HUES6 (cell line): ENCODE measurements at regions not wholly inside any gene's neighbourhood (a gene's known extent, or its start where the extent isn't known, plus 50 kb on each side); places are given as distances from the start of the nearest gene placed in this dataset.

ENCODE experiments used
- H3K27ac ChIP-seq: 2 replicates; pipeline ENCODE4 v1.7.0; 2013; ENCODE audit warnings: low read depth, mild to moderate bottlenecking, low read length, inconsistent platforms
- H3K27me3 ChIP-seq: 2 replicates; pipeline ENCODE4 v1.6.1; 2013; ENCODE audit warnings: low read length; ENCODE audit not compliant: control insufficient read depth, insufficient read depth
- H3K36me3 ChIP-seq: 2 replicates; pipeline ENCODE4 v1.6.1; 2013; ENCODE audit warnings: low read length; ENCODE audit not compliant: control insufficient read depth, insufficient read depth
- H3K4me1 ChIP-seq: 2 replicates; pipeline ENCODE4 v1.6.1; 2013; ENCODE audit warnings: low read length; ENCODE audit not compliant: control insufficient read depth, insufficient read depth
- H3K4me3 ChIP-seq: 2 replicates; pipeline ENCODE4 v1.5.1; 2013; ENCODE audit warnings: low read depth, low read length
- H3K9ac ChIP-seq: one replicate; pipeline ENCODE4 v1.6.1; 2013; ENCODE audit warnings: mild to moderate bottlenecking, low read length
- H3K9me3 ChIP-seq: 2 replicates; pipeline ENCODE4 v1.6.1; 2013; ENCODE audit warnings: low read depth, low read length; ENCODE audit not compliant: control insufficient read depth, insufficient read depth

GRCh38 chr10:124346831-124347230 lies 71.9 kb downstream of the OAT start:
- Histone ChIP-seq H3K9ac (no peak overlapping the region), H3K27ac (no peak overlapping the region), H3K4me1 (no peaks in the 10 kb centered on the region), H3K36me3 (no peaks in the 10 kb centered on the region), H3K4me3 (no peak overlapping the region), H3K27me3 (no peaks in the 10 kb centered on the region), H3K9me3 (no peaks in the 10 kb centered on the region)

GRCh38 chr10:124345521-124345920 lies 73.2 kb downstream of the OAT start:
- H3K4me3 ChIP-seq = no peak overlapping the region
- H3K9ac ChIP-seq = no peak overlapping the region
- H3K27me3 ChIP-seq = no peaks in the 10 kb centered on the region
- no peak overlapping the region for H3K27ac ChIP-seq
- H3K36me3 ChIP-seq = no peaks in the 10 kb centered on the region
- no peaks in the 10 kb centered on the region for H3K9me3 ChIP-seq
- no peaks in the 10 kb centered on the region for H3K4me1 ChIP-seq

DNA sequence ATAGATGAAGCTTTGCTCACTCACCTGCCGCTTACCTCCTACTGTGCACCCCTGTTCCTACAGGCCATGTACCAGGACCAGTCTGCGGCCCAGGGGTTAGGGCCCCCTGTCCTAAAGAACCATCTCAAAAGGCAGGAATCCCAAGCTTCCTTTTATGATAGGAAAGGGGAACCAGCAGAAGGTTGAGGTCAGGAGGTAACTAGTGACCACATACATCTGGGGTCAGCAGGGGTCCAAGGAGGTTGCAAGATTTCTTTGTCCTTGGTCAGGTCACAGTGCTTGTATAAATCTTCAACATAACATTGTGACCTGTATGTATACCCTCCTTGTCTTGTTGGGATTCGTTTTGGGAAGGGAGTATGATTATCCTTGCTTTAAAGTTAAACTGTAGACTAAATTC lies 73.8 kb downstream of the OAT start:
- Histone ChIP-seq H3K27ac (no peak overlapping the region), H3K9ac (no peak overlapping the region), H3K27me3 (no peaks in the 10 kb centered on the region), H3K4me1 (no peaks in the 10 kb centered on the region), H3K4me3 (no peak overlapping the region), H3K36me3 (no peaks in the 10 kb centered on the region), H3K9me3 (no peaks in the 10 kb centered on the region)

DNA sequence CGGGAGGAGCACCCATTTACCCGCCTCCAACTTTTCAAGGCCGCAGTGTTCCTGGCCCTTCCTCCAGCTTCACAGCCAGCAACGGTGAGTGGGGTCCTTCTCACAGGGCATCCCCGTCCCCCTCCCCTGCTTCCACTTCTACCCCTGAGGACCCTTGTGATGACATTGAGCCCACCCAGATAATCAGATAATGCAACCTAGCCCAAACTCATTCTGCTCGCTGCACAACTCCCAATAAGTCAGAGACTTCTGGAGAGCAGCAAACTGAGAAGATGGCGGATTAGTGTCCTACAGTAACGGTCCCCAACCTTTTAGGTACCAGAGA lies 74.5 kb downstream of the OAT start:
- Histone ChIP-seq H3K4me1 (no peaks in the 10 kb centered on the region), H3K4me3 (no peak overlapping the region), H3K9ac (no peak overlapping the region), H3K9me3 (no peaks in the 10 kb centered on the region), H3K36me3 (no peaks in the 10 kb centered on the region), H3K27ac (no peak overlapping the region), H3K27me3 (no peaks in the 10 kb centered on the region)

GRCh38 chr10:124343351-124344265 lies 75.1 kb downstream of the OAT start:
- no peaks in the 10 kb centered on the region for H3K27me3 ChIP-seq
- H3K4me3 ChIP-seq = no peak overlapping the region
- H3K36me3 ChIP-seq = no peaks in the 10 kb centered on the region
- no peaks in the 10 kb centered on the region for H3K9me3 ChIP-seq
- no peaks in the 10 kb centered on the region for H3K4me1 ChIP-seq
- H3K9ac ChIP-seq = no peak overlapping the region
- H3K27ac ChIP-seq = no peak overlapping the region

- no peaks in the 10 kb centered on the region for H3K9me3 ChIP-seq
- H3K4me3 ChIP-seq = no peak overlapping the region
- H3K4me1 ChIP-seq = no peaks in the 10 kb centered on the region
- no peak overlapping the region for H3K27ac ChIP-seq
- no peak overlapping the region for H3K9ac ChIP-seq
- H3K27me3 ChIP-seq = no peaks in the 10 kb centered on the region
- no peaks in the 10 kb centered on the region for H3K36me3 ChIP-seq
Observed at GRCh38 chr10:124342821-124343170, 75.9 kb downstream of the OAT start.

DNA sequence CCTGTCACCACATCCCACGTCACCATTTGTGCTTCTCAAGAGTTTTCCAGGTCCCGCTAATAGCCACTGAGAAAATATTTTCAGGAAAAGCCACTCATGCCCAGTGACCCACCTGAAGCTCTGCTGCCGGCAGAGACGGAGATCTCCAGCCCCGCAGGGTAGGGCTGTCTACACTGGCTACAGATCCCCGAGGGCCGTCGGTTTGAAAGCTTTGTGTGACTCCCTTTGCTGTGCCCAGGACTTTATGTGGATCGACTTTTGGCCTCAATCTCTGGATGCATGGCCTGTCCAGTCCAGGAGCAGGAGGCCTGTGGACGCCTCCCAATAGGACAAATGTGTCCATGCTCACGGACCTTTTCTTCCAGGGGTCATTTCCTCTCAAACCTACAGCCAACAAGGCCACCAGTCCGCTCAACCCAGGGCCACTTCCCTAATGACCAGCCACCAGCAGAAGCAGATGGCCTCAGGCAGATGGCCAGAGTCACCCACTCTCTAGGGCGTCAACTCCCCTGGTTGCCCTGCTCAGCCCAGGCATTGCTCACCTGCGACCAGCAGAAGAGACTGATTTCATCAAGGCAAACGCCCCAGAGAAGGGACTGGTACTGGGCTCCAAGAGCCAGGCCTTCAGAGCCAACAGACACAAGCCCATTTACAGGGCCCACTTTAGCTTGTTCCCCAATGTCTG lies 76.4 kb downstream of the OAT start:
- Histone ChIP-seq H3K4me3 (no peak overlapping the region), H3K27ac (no peak overlapping the region), H3K9me3 (no peaks in the 10 kb centered on the region), H3K36me3 (no peaks in the 10 kb centered on the region), H3K9ac (no peak overlapping the region), H3K4me1 (no peaks in the 10 kb centered on the region), H3K27me3 (no peaks in the 10 kb centered on the region)

DNA sequence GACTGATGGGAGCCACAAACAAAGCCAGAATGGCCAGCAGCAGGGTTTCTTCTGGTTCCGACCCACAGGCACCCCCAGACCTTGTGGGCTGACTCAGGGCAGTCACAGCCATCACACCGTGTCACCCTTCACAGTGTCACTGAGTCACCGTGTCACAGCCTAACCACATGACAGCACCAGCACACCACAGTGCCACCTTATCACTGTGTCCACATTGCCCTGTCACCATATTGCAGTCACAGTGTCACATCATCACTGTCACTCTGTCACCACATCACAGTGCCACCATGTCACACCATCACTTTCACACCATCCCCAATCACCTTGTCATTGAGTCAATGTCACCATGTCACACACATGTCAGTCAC lies 77.0 kb downstream of the OAT start:
- H3K27ac ChIP-seq = no peak overlapping the region
- H3K9me3 ChIP-seq = no peaks in the 10 kb centered on the region
- H3K4me1 ChIP-seq = no peaks in the 10 kb centered on the region
- H3K36me3 ChIP-seq = no peaks in the 10 kb centered on the region
- no peak overlapping the region for H3K4me3 ChIP-seq
- H3K27me3 ChIP-seq = no peaks in the 10 kb centered on the region
- no peak overlapping the region for H3K9ac ChIP-seq

DNA sequence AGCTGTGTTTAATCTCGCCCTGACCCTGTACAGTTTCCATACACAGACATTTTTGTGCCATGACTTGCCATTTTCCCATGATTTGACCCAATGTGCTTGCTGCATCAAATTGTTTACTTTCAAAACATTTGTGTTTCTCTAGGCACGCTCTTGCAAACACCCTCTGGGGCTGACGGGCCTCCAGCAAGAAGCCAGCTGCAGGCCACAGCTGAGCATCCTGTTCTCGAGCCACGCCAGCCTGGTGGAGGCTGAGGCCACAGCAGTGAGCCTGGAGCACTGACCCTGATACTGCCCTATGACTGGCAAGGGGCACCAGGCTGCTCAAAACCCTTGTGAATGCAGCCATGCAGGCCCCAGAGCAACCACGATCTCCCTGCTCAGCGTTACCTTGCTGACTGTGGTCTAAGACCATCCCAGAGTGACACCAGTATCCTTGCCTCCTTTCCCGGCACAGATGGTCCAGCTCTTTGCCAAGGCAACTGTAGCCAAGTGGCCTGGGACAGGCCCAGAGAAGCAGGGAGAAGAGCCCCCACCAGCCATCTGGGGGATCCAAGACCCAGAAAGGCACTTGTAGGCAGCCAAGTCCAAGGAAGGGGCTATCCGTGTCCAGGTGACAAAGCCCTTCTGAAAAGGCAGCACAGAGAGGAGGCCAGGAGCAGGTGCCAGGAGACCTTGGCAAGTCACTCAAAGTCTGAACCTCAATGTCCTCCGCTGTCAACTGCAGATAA lies 78.5 kb downstream of the OAT start:
- no peak overlapping the region for H3K9ac ChIP-seq
- H3K4me1 ChIP-seq = no peaks in the 10 kb centered on the region
- H3K4me3 ChIP-seq = no peak overlapping the region
- no peaks in the 10 kb centered on the region for H3K27me3 ChIP-seq
- no peaks in the 10 kb centered on the region for H3K36me3 ChIP-seq
- H3K9me3 ChIP-seq = no peaks in the 10 kb centered on the region
- H3K27ac ChIP-seq = no peak overlapping the region

- Histone ChIP-seq H3K36me3 (no peaks in the 10 kb centered on the region), H3K27ac (no peak overlapping the region), H3K9ac (no peak overlapping the region), H3K27me3 (no peaks in the 10 kb centered on the region), H3K9me3 (no peaks in the 10 kb centered on the region), H3K4me3 (no peak overlapping the region), H3K4me1 (no peaks in the 10 kb centered on the region)
Observed at GRCh38 chr10:124339119-124340032, 79.3 kb downstream of the OAT start.
